Liver (tissue), 7 donors: ENCODE measurements at regions not wholly inside any gene's neighbourhood (a gene's known extent, or its start where the extent isn't known, plus 50 kb on each side); places are given as distances from the start of the nearest gene placed in this dataset.

ENCODE experiments used
- DNase-seq: peaks from one replicate; pipeline ENCODE4 v3.0.0-alpha.2; 2017; ENCODE audit warnings: low spot score
- H3K27ac ChIP-seq, 2 donors: one replicate each; pipeline ENCODE4 v1.7.0; 2013; ENCODE audit warnings: inconsistent platforms in 2 of 2, low read length in 2 of 2, control low read depth in 1 of 2, low read depth in 1 of 2, mild to moderate bottlenecking in 1 of 2
- H3K27me3 ChIP-seq, 4 donors: one replicate each; pipeline versions ENCODE4 v1.6.1 to v1.7.0; 2013; ENCODE audit warnings: low read length in 3 of 4, inconsistent platforms in 1 of 4, mild to moderate bottlenecking in 1 of 4, moderate library complexity in 1 of 4; ENCODE audit not compliant: control insufficient read depth in 4 of 4, insufficient read depth in 4 of 4
- H3K36me3 ChIP-seq, 4 donors: one replicate each; pipeline versions ENCODE4 v1.6.1 to v1.7.0; 2013; ENCODE audit warnings: low read length in 3 of 4, mild to moderate bottlenecking in 3 of 4, low read depth in 1 of 4, moderate library complexity in 1 of 4; ENCODE audit not compliant: control insufficient read depth in 4 of 4, insufficient read depth in 3 of 4
- H3K4me1 ChIP-seq, 4 donors: one replicate each; pipeline versions ENCODE4 v1.6.1 to v1.7.0; 2013; ENCODE audit warnings: low read length in 3 of 4, mild to moderate bottlenecking in 3 of 4, moderate library complexity in 1 of 4; ENCODE audit not compliant: control insufficient read depth in 4 of 4, insufficient read depth in 4 of 4
- H3K4me3 ChIP-seq, 3 donors: one replicate each; pipeline versions ENCODE4 v1.6.1 to v1.7.0; 2013; ENCODE audit warnings: low read length in 3 of 3, control low read depth in 1 of 3, low read depth in 1 of 3, mild to moderate bottlenecking in 1 of 3
- H3K9ac ChIP-seq, 2 donors: one replicate each; pipeline ENCODE4 v1.7.0; 2013; ENCODE audit warnings: low read length in 2 of 2, mild to moderate bottlenecking in 2 of 2, moderate library complexity in 2 of 2, control low read depth in 1 of 2, low read depth in 1 of 2
- H3K9me3 ChIP-seq, 4 donors: one replicate each; pipeline versions ENCODE4 v1.6.1 to v1.7.0; 2013; ENCODE audit warnings: low read length in 3 of 4; ENCODE audit not compliant: control insufficient read depth in 4 of 4
- EGR1 ChIP-seq, 2 donors: IDR thresholded peaks; 2 replicates each; pipeline ENCODE4 v1.6.1; 2016 to 2018; ENCODE audit warnings: antibody characterized with exemption in 2 of 2, low read depth in 2 of 2
- FOXA1 ChIP-seq: IDR thresholded peaks from 2 replicates; pipeline ENCODE4 v1.6.1; 2016; ENCODE audit warnings: antibody characterized with exemption
- FOXA2 ChIP-seq: IDR thresholded peaks from 2 replicates; pipeline ENCODE4 v1.6.1; 2016; ENCODE audit warnings: antibody characterized with exemption
- GABPA ChIP-seq, 2 donors: IDR thresholded peaks in 1 of 2; conservative IDR thresholded peaks in 1 of 2; 2 replicates each; pipeline ENCODE4 v1.6.1; 2016; ENCODE audit warnings: antibody characterized with exemption in 2 of 2, mild to moderate bottlenecking in 1 of 2, moderate library complexity in 1 of 2
- HNF4A ChIP-seq, 2 donors: conservative IDR thresholded peaks; 2 replicates each; pipeline ENCODE4 v1.6.1; 2016; ENCODE audit warnings: antibody characterized with exemption in 2 of 2, mild to moderate bottlenecking in 2 of 2
- HNF4G ChIP-seq: IDR thresholded peaks from 2 replicates; pipeline ENCODE4 v1.6.1; 2016; ENCODE audit warnings: antibody characterized with exemption
- JUND ChIP-seq, 2 donors: IDR thresholded peaks; 2 replicates each; pipeline ENCODE4 v1.6.1; 2016; ENCODE audit warnings: antibody characterized with exemption in 2 of 2
- NR2F2 ChIP-seq: IDR thresholded peaks from 2 replicates; pipeline ENCODE4 v1.6.1; 2016; ENCODE audit warnings: antibody characterized with exemption
- RAD21 ChIP-seq, 2 donors: IDR thresholded peaks; 2 replicates each; pipeline ENCODE4 v1.6.1; 2016; ENCODE audit warnings: antibody characterized with exemption in 2 of 2, mild to moderate bottlenecking in 2 of 2
- RXRA ChIP-seq, 2 donors: IDR thresholded peaks; 2 replicates each; pipeline ENCODE4 v1.6.1; 2017 to 2018; ENCODE audit warnings: antibody characterized with exemption in 2 of 2, mild to moderate bottlenecking in 1 of 2
- SP1 ChIP-seq: IDR thresholded peaks from 2 replicates; pipeline ENCODE4 v1.6.1; 2018; ENCODE audit warnings: antibody characterized with exemption, mild to moderate bottlenecking
- YY1 ChIP-seq: IDR thresholded peaks from 2 replicates; pipeline ENCODE4 v1.6.1; 2016; ENCODE audit warnings: antibody characterized with exemption, mild to moderate bottlenecking
- WGBS: extraction: QIAGEN DNeasy Blood & Tissue Kit; methylation state at CpG from one replicate; pipeline ENCODE4 v1.1.7; 2013; 5-methylcytosine and 5-hydroxymethylcytosine counted together
- TF ChIP-seq, protein P1 (sequence below): IDR thresholded peaks from 2 replicates; pipeline ENCODE4 v1.6.1; 2016; ENCODE audit warnings: antibody characterized with exemption
- TF ChIP-seq, protein P2 (sequence below): IDR thresholded peaks from 2 replicates; pipeline ENCODE4 v1.6.1; 2016; ENCODE audit warnings: antibody characterized with exemption
- TF ChIP-seq, protein P3 (sequence below): IDR thresholded peaks from 2 replicates; pipeline ENCODE4 v1.6.1; 2016; ENCODE audit warnings: antibody characterized with exemption, mild to moderate bottlenecking
- donor health status: healthy.
- donor health status: healthy.
- donor health status: healthy.
- donor health status: healthy.

DNA sequence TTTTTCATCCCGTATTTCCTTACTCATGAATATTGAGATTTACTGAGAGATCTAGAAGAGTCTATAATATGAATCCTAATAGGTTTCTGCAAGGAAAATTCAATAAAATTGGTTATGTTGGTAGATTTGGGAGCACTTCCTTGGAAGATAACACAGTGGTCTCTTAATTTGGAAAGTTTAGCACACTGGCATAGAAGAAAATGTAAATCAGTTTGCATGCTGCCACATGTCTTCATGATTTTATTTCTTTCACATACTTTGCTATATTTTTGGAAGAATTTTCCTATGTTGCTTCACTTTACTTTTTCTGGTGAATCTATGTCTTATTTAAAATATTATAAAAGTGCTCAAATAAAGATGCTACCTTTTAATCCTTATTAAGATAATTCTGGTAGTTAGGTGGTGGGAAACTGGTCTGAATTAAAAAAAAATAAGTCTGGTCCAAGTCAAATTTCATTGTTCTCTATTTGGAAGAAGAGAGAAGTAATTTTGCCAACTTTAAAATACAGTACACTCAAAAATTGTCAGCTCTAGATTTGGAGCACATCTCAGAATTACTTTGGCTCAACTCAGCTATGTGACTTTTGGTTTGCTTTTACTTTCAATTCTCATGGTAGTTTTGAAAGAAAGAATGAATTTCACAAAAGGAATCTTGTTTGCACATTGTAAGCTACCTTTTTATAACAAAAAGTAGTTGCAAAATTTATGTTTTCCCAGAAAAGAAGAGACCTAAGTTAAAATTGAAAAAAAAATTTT is 197.3 kb downstream of the CENPW start:
- TF ChIP-seq JUND (IDR thresholded peaks at IDR 0.05) (no peak), RAD21 (IDR thresholded peaks at IDR 0.05) (no peak), YY1 (no peak), HNF4A (conservative IDR thresholded peaks at IDR 0.05) (no peak), FOXA1 (no peak), RXRA (IDR thresholded peaks at IDR 0.05) (no peak), GABPA (IDR thresholded peaks at IDR 0.05 in 1 of 2, conservative IDR thresholded peaks at IDR 0.05 in 1 of 2) (no peak), FOXA2 (no peak), NR2F2 (no peak)
- TF ChIP-seq, protein P1, sequence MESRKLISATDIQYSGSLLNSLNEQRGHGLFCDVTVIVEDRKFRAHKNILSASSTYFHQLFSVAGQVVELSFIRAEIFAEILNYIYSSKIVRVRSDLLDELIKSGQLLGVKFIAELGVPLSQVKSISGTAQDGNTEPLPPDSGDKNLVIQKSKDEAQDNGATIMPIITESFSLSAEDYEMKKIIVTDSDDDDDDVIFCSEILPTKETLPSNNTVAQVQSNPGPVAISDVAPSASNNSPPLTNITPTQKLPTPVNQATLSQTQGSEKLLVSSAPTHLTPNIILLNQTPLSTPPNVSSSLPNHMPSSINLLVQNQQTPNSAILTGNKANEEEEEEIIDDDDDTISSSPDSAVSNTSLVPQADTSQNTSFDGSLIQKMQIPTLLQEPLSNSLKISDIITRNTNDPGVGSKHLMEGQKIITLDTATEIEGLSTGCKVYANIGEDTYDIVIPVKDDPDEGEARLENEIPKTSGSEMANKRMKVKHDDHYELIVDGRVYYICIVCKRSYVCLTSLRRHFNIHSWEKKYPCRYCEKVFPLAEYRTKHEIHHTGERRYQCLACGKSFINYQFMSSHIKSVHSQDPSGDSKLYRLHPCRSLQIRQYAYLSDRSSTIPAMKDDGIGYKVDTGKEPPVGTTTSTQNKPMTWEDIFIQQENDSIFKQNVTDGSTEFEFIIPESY = no peak
- TF ChIP-seq, protein P2, sequence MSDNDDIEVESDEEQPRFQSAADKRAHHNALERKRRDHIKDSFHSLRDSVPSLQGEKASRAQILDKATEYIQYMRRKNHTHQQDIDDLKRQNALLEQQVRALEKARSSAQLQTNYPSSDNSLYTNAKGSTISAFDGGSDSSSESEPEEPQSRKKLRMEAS = no peak
- no peak for DNase-seq

DNA sequence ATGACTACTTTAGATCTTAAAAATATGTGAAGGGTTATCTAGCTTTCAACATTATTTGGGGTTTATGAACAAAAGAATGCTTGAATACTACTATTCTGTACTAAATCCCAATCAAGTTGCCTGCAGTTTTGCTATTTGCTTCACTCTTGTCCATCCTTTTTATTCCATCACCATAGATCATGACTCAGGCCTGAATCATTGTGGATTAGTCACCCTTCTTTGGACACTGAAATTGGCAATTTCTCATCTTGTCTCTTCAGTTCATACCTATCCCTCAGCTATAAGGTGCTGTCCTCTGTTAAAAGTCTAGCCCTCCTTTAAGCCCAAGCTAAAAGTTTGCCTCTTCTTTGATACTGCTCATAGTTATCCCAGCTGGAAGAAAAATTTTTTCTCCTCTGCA is 199.1 kb downstream of the CENPW start:
- DNase-seq = no peak
- Histone ChIP-seq H3K9ac (no peak overlapping the region), H3K4me3 (no peak overlapping the region), H3K4me1 (peaks cover 0 to 3% (median 2%) of the 10 kb centered on the region in 4 donors), H3K27me3 (no peaks in the 10 kb centered on the region), H3K27ac (no peak overlapping the region), H3K9me3 (no peaks in the 10 kb centered on the region), H3K36me3 (no peaks in the 10 kb centered on the region)
- no peak for TF ChIP-seq FOXA2
- no peak for TF ChIP-seq RAD21 (IDR thresholded peaks at IDR 0.05)
- TF ChIP-seq EGR1 (IDR thresholded peaks at IDR 0.05; ENCODE audit: low read depth in 2 of 2) = no peak
- no peak for TF ChIP-seq HNF4A (conservative IDR thresholded peaks at IDR 0.05)
- TF ChIP-seq FOXA1 = no peak
- TF ChIP-seq, protein P1 = no peak
- no peak for TF ChIP-seq RXRA (IDR thresholded peaks at IDR 0.05)
- TF ChIP-seq SP1 = no peak
- TF ChIP-seq YY1 = no peak

More for the DNA sequence above, 197.3 kb downstream of the CENPW start:
- no peaks in the 10 kb centered on the region for H3K36me3 ChIP-seq
- H3K4me3 ChIP-seq = no peak overlapping the region
- H3K27me3 ChIP-seq = no peaks in the 10 kb centered on the region
- H3K9me3 ChIP-seq = no peaks in the 10 kb centered on the region
- no peak overlapping the region for H3K9ac ChIP-seq
- 92% methylated on average over 1 of the region's 1 CpG for WGBS
- H3K4me1 ChIP-seq = peaks cover 0 to 3% (median 2%) of the 10 kb centered on the region in 4 donors
- H3K27ac ChIP-seq = no peak overlapping the region

DNA sequence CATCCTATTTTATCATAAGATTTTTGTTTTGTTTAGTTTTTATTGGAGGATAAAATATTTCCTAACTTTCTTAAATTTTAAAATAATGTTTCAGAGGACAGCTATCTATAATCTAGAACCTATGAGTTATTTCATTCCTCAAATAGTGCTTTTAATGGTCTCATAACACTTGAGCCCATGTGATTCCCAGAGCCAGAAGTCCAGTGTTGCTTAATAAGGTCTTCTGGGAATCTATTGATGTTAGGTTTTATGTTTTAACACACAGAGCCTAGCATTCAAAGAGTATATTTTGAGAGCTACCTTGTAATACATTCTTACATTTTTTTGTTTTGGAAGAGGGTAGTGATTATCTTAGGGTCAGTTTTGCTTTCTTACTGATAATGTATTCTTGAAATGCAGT is 200.2 kb downstream of the CENPW start:
- Histone ChIP-seq H3K4me3 (no peak overlapping the region), H3K36me3 (no peaks in the 10 kb centered on the region), H3K27me3 (no peaks in the 10 kb centered on the region), H3K27ac (no peak overlapping the region), H3K9me3 (no peaks in the 10 kb centered on the region), H3K9ac (no peak overlapping the region), H3K4me1 (peaks cover 0 to 3% (median 2%) of the 10 kb centered on the region in 4 donors)
- TF ChIP-seq JUND (IDR thresholded peaks at IDR 0.05) = peak in 1 of 2 donors; percentile 23
- TF ChIP-seq EGR1 (IDR thresholded peaks at IDR 0.05; ENCODE audit: low read depth in 2 of 2) = no peak
- peak; percentile 55 to 66 for TF ChIP-seq HNF4A (conservative IDR thresholded peaks at IDR 0.05)
- TF ChIP-seq, protein P3, sequence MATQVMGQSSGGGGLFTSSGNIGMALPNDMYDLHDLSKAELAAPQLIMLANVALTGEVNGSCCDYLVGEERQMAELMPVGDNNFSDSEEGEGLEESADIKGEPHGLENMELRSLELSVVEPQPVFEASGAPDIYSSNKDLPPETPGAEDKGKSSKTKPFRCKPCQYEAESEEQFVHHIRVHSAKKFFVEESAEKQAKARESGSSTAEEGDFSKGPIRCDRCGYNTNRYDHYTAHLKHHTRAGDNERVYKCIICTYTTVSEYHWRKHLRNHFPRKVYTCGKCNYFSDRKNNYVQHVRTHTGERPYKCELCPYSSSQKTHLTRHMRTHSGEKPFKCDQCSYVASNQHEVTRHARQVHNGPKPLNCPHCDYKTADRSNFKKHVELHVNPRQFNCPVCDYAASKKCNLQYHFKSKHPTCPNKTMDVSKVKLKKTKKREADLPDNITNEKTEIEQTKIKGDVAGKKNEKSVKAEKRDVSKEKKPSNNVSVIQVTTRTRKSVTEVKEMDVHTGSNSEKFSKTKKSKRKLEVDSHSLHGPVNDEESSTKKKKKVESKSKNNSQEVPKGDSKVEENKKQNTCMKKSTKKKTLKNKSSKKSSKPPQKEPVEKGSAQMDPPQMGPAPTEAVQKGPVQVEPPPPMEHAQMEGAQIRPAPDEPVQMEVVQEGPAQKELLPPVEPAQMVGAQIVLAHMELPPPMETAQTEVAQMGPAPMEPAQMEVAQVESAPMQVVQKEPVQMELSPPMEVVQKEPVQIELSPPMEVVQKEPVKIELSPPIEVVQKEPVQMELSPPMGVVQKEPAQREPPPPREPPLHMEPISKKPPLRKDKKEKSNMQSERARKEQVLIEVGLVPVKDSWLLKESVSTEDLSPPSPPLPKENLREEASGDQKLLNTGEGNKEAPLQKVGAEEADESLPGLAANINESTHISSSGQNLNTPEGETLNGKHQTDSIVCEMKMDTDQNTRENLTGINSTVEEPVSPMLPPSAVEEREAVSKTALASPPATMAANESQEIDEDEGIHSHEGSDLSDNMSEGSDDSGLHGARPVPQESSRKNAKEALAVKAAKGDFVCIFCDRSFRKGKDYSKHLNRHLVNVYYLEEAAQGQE = no peak
- no peak for TF ChIP-seq HNF4G
- no peak for DNase-seq
